ENCODE measurements at regions not wholly inside any gene's neighbourhood (a gene's known extent, or its start where the extent isn't known, plus 50 kb on each side); places are given as distances from the start of the nearest gene placed in this dataset.

DNA sequence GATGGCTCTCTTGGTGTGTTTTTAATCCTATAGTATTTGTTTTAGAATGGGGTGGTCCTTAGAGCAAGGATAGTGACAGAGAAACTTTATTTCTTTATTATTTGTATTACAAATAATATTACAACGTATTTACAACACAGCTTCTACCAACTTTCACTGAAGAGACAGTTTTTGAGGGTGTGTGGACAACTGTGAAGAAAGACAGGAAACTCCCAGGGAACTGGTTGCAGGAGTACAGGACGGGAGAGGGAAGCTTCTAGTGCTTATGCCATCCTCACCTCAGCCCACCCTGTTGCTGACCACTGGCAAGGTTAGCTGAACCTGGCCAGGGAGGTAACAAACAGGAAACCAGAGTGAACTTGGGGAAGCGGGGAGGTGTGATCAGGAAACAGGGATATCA, 251.7 kb downstream of the BCL11A start:
- no peaks in the 10 kb centered on the region for H3K36me3 Mint-ChIP-seq (ENCODE audit: low read depth)
- DNase-seq = no peak
- ATAC-seq = no peak
- H3K9me3 Mint-ChIP-seq = no peaks in the 10 kb centered on the region
- no peak overlapping the region for H3K27ac Mint-ChIP-seq
- no peaks in the 10 kb centered on the region for H3K4me1 Mint-ChIP-seq
- H3K4me3 Mint-ChIP-seq = no peak overlapping the region
- H3K27me3 Mint-ChIP-seq = no peaks in the 10 kb centered on the region

DNA sequence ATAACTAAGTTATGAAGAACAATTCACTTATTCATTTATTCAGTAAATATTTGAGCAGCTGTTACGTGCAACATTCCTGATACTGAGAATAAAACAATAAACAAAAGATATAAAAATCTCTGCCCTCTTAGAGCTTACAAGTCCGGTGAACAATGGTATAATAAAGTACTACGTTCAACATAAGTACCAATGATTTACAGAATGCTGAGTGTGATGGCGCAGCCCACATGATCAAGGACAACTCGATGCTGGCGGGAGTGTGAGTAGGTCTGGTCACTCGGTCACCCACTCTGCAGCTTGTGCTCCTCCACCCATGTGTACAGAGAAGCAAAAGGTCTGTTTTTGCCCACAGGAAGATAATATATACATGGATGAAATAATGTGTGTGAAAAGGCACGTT, 254.3 kb downstream of the BCL11A start:
- ATAC-seq = no peak
- H3K4me3 Mint-ChIP-seq = no peak overlapping the region
- H3K4me1 Mint-ChIP-seq = no peaks in the 10 kb centered on the region
- no peaks in the 10 kb centered on the region for H3K27me3 Mint-ChIP-seq
- no peak overlapping the region for H3K27ac Mint-ChIP-seq
- no peaks in the 10 kb centered on the region for H3K36me3 Mint-ChIP-seq (ENCODE audit: low read depth)
- H3K9me3 Mint-ChIP-seq = no peaks in the 10 kb centered on the region
- no peak for DNase-seq

DNA sequence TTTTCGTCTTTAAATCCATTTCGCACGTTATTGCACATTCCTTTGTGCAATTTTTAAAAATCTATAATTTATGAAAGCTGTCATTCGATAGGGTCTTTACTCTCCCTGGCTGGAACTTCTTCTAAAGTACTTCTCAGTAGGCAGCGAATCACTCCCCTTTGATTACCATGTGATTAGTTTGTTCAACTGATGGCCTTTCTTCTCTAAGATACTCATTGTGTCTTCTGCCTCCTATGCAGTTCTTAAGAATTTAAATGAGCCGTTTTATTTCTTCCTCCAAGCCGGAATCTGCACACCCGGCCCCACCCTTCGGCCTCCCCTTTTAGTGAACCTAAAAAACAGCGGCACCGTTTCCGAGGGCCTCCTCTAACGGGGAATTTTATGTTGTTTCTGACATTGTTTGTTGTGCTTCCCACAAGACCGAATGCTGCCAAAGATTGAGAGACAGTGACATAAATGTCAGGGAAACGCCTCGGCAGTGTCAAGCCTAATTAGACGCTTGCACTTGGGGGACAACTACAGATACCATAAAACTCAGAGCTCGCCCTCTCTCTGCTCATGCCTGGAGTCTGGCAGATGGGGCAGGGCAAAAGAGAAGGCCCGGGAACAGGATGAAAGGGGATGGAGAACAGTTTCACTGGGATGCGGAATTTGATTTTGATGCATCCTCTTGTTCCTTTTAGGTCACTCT, 255.3 kb downstream of the BCL11A start:
- ATAC-seq = no peak
- Mint-ChIP-seq H3K27ac (no peak overlapping the region), H3K27me3 (peaks cover 2% of the 10 kb centered on the region), H3K36me3 (ENCODE audit: low read depth) (no peaks in the 10 kb centered on the region), H3K9me3 (no peaks in the 10 kb centered on the region), H3K4me3 (no peak overlapping the region), H3K4me1 (no peaks in the 10 kb centered on the region)
- DNase-seq = no peak

DNA sequence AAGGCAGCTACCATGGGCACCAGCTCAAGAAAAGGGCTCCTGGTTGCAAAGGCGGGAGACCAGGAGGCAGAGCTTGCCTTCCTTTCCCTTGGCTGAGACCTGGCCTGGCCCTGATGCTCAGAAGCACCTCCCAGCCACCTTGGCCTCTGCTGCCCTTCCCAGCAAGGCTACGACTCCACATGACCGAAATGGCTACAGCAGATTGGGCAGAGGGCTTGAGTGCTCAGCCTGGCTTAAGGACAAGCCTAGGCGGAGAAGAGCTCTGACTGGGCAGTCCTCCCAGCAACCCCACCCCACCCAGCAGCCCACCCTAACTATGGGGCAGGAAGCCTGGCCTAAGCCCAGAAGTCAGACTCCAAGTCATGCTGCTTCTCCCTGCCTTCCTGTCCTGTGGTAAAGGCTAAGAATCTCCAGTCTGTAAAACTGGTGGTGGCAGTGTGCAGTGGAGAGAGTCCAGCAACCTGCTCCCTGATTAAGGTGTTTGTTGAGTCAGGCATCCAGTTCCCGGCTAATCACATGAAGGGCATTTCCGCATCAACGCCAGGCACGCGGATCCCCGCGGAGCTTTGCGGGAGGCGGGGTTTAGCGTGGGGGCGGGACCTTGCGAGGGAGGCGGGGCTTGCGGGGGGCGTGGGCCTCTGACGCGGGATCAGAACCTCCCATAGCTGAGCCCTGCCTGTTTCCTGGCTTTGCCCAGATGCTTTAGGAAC, 256.0 kb downstream of the BCL11A start:
- H3K4me3 Mint-ChIP-seq = no peak overlapping the region
- no peak overlapping the region for H3K27ac Mint-ChIP-seq
- H3K9me3 Mint-ChIP-seq = no peaks in the 10 kb centered on the region
- no peak for DNase-seq
- no peaks in the 10 kb centered on the region for H3K4me1 Mint-ChIP-seq
- ATAC-seq = no peak
- no peaks in the 10 kb centered on the region for H3K36me3 Mint-ChIP-seq (ENCODE audit: low read depth)
- H3K27me3 Mint-ChIP-seq = peaks cover 4% of the 10 kb centered on the region

DNA sequence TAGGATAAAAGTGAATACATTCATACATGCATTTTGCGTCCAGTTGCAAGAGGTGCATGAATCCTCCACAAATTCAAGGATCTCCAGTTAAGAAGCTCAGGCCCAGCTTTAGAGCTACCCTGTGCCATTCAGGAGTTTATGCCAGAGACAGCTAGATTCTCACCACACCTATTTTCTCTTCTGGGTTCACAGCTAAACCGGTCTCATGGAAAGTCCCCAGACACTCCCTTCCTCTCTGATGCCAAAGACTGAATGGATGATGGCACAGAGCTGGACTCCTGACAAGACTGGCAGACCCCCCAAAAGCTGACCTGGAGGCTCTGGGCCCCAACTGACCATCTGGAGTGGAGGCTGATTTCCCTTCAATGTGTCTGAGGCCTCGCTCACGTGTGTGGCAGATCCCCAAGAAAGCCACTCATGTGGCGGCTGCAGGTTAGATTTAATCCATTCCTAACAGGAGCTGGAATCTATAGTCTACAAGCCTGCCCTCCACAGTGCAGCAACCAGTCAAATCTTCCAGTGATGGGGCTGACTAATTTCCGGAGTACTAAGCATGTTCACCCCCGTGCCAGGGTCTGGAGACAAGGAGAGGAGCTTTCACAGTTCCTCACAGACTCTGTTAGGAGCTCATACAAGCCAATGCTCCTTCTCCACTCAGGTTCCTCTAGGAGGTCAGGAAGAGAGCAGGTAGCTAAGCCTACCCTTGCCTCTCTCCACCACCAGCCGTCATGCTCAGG, 257.1 kb downstream of the BCL11A start:
- H3K27ac Mint-ChIP-seq = no peak overlapping the region
- no peaks in the 10 kb centered on the region for H3K9me3 Mint-ChIP-seq
- no peak overlapping the region for H3K4me3 Mint-ChIP-seq
- no peaks in the 10 kb centered on the region for H3K4me1 Mint-ChIP-seq
- no peaks in the 10 kb centered on the region for H3K36me3 Mint-ChIP-seq (ENCODE audit: low read depth)
- ATAC-seq (no peak), DNase-seq (no peak)
- peaks cover 6% of the 10 kb centered on the region for H3K27me3 Mint-ChIP-seq

DNA sequence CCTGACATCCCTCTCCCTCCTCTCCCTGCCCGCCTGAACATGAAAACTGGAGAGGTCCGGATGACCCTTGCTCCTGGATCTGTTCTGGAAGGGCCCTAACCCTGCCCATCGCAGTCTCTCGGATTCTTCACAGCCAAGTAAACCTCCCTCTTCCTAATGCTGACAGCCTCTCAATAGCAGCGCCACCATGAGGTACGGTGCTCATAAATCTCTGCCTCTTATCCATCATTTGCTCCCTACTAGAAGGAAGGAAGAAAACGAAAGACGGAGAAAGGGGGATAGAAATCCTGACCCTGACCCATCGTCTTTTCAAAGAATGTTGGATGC, 257.9 kb downstream of the BCL11A start:
- ATAC-seq (no peak), DNase-seq (no peak)
- Mint-ChIP-seq H3K9me3 (no peaks in the 10 kb centered on the region), H3K4me1 (no peaks in the 10 kb centered on the region), H3K4me3 (no peak overlapping the region), H3K27ac (no peak overlapping the region), H3K27me3 (peaks cover 6% of the 10 kb centered on the region), H3K36me3 (ENCODE audit: low read depth) (no peaks in the 10 kb centered on the region)

DNA sequence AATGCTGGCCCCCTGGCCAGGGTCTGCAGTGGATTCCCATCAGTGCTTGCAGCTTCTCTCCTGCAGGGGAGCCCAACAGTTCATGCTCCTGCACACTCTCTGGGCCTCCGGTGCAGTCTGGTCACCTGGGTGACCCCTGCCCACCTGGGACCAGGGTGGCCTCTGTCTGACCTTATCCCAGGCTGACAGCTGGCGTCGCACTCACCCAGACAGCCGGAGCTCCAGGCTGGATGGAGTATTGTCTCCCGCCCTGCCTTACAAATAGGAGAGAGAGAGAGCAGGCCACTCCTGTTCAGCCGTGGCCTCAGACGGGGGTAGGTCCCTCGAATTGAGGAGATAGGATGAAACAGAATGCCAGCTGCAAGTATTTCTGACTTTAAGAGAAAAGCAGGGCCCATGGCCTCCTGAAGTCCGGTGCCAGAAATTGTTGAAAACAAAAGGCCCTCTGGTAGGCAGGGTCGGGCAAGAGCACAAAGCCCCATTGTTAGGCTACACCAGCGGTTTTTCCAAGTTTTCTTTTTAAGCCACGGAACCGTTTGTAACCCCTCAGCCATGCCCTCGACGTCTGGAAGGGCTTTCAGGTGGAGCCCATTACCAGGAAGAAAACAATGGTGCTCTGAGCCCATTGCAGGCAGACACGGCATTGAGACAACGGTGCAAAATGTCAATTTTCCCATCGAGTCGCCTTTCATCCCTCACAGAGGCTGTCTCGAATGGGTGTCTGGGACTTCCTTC, 258.4 kb downstream of the BCL11A start:
- no peaks in the 10 kb centered on the region for H3K4me1 Mint-ChIP-seq
- no peaks in the 10 kb centered on the region for H3K9me3 Mint-ChIP-seq
- H3K27ac Mint-ChIP-seq = no peak overlapping the region
- peaks cover 6% of the 10 kb centered on the region for H3K27me3 Mint-ChIP-seq
- no peak overlapping the region for H3K4me3 Mint-ChIP-seq
- H3K36me3 Mint-ChIP-seq (ENCODE audit: low read depth) = no peaks in the 10 kb centered on the region
- DNase-seq = no peak
- ATAC-seq = no peak

DNA sequence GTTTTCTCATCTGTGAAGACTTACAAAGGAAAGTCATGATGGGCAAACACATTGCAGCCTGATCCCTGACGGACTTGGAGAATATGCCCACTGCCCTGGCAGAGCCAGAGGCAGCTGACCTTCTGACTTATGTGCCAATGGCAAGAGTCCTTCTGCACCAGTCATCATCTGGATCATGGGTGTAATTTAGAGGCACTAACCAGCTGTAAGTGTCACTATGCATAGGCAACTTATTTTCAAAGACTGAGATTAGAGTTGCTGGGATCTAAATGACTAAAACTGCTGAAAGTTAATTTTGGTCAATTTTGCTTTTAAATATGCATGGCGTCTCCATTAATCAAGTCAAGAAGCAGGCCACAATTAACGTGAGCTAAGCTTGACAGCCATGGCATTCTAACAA, 261.2 kb downstream of the BCL11A start:
- Mint-ChIP-seq H3K27ac (no peak overlapping the region), H3K36me3 (ENCODE audit: low read depth) (no peaks in the 10 kb centered on the region), H3K27me3 (peaks cover 6% of the 10 kb centered on the region), H3K9me3 (no peaks in the 10 kb centered on the region), H3K4me1 (no peaks in the 10 kb centered on the region), H3K4me3 (no peak overlapping the region)
- no peak for DNase-seq
- ATAC-seq = no peak

DNA sequence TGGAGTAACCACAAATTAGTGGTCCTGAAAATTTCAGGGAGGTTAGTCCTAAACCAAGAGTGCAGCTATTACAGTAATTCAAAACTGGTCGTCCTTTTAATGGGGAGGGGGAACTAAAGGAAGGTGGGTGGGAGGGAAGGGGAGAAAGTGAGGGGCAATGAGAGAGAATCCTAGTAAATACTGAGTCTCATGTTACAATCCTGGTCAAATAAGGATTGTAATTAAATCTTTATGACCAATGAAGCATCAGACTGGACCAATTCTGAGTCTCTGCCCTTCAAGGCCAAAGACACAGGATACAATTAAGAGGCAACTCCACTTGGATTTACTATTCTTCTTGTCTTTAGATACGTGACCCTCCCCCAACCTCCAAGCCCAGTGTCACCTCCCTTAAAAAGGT, 262.9 kb downstream of the BCL11A start:
- H3K4me3 Mint-ChIP-seq = no peak overlapping the region
- H3K27ac Mint-ChIP-seq = no peak overlapping the region
- H3K27me3 Mint-ChIP-seq = peaks cover 6% of the 10 kb centered on the region
- ATAC-seq (no peak), DNase-seq (no peak)
- H3K9me3 Mint-ChIP-seq = no peaks in the 10 kb centered on the region
- H3K36me3 Mint-ChIP-seq (ENCODE audit: low read depth) = no peaks in the 10 kb centered on the region
- H3K4me1 Mint-ChIP-seq = no peaks in the 10 kb centered on the region

DNA sequence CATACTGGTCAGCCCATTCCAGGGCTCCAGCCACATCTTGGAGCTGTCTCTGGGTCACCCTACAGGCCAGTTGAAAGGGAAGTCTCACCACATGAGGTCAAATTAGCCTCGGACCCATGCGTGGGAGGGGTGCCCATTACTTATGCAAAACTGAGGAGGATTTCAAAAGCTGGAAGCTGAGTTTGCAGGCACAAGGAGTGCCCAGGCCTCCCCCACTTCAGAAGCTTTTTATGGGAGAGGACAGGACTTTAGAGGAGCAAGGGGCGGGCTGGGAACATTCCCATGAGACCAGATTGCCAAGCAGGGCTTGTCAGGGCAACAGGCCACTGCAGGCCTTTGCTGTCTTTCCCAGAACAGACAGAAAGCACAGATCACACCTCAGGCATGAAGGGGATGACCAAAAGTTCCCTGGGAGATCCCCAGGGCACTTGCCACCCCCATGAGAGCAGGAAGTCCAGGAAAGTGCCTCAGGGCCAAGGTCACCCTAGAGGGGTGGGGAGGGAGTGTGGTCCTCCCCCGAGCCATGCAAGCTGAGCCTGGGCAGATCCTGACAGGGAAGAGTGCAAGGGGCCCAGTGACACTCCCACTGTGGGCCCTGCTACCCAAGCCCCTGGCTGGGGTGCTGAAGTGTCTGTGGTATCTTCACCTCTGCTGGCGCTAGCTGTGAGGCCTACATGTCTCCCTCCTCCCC, 267.7 kb downstream of the BCL11A start:
- no peak for ATAC-seq
- Mint-ChIP-seq H3K4me1 (no peaks in the 10 kb centered on the region), H3K36me3 (ENCODE audit: low read depth) (no peaks in the 10 kb centered on the region), H3K9me3 (no peaks in the 10 kb centered on the region), H3K4me3 (no peak overlapping the region), H3K27me3 (no peaks in the 10 kb centered on the region), H3K27ac (no peak overlapping the region)
- DNase-seq = no peak

DNA sequence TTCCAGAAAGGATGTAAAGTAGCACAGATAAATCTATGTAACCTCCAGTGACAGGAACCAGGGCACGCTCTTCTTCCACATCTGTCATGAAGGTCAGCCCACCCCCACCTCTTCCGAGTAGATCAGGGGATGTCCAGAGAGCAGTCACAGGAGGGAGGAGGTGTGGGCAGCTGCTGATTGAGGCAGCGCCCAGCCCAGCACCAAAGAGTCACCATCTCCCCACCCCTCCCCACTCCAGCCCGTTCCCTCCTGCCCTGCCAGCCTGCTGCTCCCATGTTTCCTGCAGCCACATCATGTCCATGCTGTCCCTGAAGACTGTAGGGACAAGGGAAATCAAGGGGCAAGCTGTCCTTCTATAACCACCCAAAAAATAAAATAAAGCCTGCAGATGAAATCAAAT, 269.8 kb downstream of the BCL11A start:
- H3K36me3 Mint-ChIP-seq (ENCODE audit: low read depth) = no peaks in the 10 kb centered on the region
- DNase-seq = no peak
- H3K9me3 Mint-ChIP-seq = no peaks in the 10 kb centered on the region
- ATAC-seq = no peak
- H3K4me1 Mint-ChIP-seq = no peaks in the 10 kb centered on the region
- no peak overlapping the region for H3K4me3 Mint-ChIP-seq
- H3K27ac Mint-ChIP-seq = no peak overlapping the region
- H3K27me3 Mint-ChIP-seq = peaks cover 2% of the 10 kb centered on the region

DNA sequence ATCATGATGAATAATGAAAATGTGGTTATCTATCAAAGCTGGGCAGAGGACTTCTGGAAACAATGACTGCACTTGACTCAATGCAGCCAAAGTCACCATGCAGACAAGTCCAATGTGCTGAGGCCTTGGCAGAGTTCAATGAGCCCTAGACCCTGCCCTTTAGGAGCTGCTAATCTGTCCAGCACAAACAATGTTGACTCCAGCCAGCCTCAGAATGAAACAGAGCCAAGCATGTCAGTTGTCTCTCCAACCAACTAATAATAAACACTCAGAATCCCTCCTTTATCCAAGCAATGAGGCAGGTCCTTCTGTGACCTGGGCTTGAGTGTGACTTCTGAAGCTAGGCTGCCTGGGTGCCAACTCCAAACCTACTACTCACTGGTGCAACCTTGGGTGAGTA, 270.6 kb downstream of the BCL11A start:
- Mint-ChIP-seq H3K9me3 (no peaks in the 10 kb centered on the region), H3K27me3 (peaks cover 2% of the 10 kb centered on the region), H3K4me3 (no peak overlapping the region), H3K27ac (no peak overlapping the region), H3K36me3 (ENCODE audit: low read depth) (no peaks in the 10 kb centered on the region), H3K4me1 (no peaks in the 10 kb centered on the region)
- ATAC-seq = no peak
- no peak for DNase-seq

DNA sequence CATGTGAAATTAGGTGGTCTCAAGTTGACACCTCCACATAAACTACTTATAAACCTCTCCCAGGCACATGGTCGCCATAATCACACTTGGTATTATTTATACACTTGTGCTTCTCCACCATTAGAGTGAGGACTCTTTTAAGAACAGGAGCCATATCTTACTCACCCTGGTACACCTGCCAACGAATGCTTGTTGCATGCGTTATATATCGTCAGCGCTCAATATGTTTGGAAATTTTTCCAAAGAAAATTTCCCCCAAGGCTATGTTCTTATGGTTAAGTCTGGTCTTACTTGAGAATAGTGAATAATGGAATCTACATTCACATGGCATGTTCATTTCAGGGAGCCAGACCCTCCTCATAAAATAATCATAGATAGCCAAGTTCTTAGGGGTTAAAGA, 271.7 kb downstream of the BCL11A start:
- Mint-ChIP-seq H3K36me3 (ENCODE audit: low read depth) (no peaks in the 10 kb centered on the region), H3K4me3 (no peak overlapping the region), H3K27ac (no peak overlapping the region), H3K4me1 (no peaks in the 10 kb centered on the region), H3K9me3 (no peaks in the 10 kb centered on the region), H3K27me3 (peaks cover 2% of the 10 kb centered on the region)
- DNase-seq = no peak
- ATAC-seq = no peak

DNA sequence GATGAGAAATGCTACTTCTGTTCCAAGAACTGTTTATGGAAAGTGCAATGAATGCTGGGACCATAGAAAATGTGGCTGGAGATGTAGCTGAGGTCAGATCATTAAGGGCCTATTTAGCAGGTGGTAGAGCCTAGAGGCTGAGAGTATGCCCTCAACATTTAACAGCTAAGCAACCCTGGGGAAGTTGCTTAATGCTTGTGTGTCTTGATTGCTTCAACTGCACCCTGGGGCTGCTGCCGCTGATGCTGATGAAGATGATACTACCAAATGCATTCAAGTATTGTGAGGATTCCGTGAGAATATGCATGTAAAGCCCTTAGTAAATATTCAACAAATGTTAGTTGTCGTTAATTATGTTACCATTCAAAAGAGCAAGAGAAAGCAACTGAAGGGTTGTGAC, 273.2 kb downstream of the BCL11A start:
- no peaks in the 10 kb centered on the region for H3K4me1 Mint-ChIP-seq
- H3K4me3 Mint-ChIP-seq = no peak overlapping the region
- DNase-seq = no peak
- no peaks in the 10 kb centered on the region for H3K9me3 Mint-ChIP-seq
- no peak for ATAC-seq
- H3K27ac Mint-ChIP-seq = no peak overlapping the region
- H3K36me3 Mint-ChIP-seq (ENCODE audit: low read depth) = no peaks in the 10 kb centered on the region
- peaks cover 2% of the 10 kb centered on the region for H3K27me3 Mint-ChIP-seq

Measured in activated naive CD8-positive, alpha-beta T cell treated with anti-CD3 and anti-CD28 coated beads, Interleukin-2, amount 50 U/mL, for 24 hours (primary cell).